ENCODE measurements at regions not wholly inside any gene's neighbourhood (a gene's known extent, or its start where the extent isn't known, plus 50 kb on each side); places are given as distances from the start of the nearest gene placed in this dataset.

DNA sequence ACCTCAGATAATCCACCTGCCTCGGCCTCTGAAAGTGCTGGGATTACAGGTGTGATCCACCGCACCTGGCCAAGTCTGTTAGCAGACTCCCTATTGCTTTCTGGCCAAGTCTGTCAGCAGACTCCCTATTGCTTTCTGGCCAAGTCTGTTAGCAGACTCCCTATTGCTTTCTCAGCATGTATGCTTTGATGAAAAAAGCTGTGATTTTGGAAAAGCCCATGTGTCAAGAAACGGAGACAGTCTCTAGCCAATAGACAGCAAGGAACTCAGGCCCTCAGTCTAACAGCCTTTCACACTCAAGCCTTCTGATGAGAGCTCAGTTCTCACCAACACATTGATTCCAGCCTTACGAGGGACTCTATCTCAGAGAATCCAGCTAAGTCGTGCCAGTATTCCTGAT lies 158.8 kb upstream of the KRR1 start:
- no peak for TF ChIP-seq GATA3 (IDR thresholded peaks at IDR 0.05; ENCODE audit: low read depth, low read length)
- TF ChIP-seq GATA2 (IDR thresholded peaks at IDR 0.05; ENCODE audit: low read depth, low read length): no peak

DNA sequence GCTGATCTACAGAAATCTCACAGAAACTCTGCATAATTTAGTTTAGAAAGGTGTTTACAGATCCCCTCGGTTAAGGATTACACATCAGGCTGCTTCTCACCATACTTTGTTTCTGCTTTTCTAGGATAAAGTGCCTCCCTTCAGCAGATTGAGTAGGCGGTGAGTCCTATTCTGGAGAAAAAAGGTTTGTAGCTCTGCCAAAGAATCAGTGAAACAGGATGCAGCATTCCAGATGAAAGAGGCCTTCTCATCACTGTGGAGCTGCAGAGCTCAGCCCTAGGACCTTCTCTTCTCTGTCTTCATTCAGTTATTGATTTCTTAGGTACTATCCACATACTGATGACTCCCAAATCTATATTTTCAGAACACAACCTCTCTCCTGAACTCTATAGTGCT lies 155.5 kb upstream of the KRR1 start:
- TF ChIP-seq GATA3 (IDR thresholded peaks at IDR 0.05; ENCODE audit: low read depth, low read length) (no peak), GATA2 (IDR thresholded peaks at IDR 0.05; ENCODE audit: low read depth, low read length) (no peak)

DNA sequence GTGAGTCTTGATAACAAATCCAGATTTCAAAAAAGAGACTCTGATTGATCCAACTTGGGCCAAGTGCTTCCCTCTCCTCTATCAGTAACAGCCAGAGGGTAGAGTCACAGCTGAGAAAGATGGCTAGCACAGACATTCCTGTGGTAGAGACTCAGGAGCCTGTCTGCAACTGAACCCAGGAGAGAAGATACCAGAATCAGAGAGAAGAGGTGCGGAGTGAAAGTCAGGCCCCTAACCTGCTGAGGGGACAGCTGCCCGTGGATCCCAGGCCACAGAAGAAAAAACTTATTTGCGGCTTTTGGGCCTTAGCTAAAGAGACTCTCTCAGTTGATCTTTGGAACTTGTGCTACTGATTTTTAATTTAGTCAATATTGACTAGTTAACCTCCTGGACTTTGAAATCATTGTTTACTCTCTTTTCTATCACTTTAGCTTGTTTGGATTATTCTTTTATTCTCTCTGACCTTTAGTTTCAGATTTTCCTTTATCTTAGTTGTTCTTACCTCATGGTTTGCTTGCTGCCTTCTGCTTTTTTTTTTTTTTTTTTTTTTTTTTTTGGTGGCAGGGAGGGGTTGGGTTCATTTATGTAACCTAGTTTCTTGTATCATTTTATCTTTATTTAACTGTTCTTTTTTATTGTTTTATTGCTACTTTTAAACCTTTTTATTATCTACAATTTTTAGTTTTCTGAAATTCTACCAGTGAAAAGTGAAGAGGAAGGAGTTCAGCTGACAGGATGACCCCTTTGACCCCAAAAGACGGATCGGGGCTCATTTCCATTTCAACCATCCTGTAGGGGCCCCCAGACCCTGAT lies 154.9 kb upstream of the KRR1 start:
- no peak for TF ChIP-seq GATA2 (IDR thresholded peaks at IDR 0.05; ENCODE audit: low read depth, low read length)
- no peak for TF ChIP-seq GATA3 (IDR thresholded peaks at IDR 0.05; ENCODE audit: low read depth, low read length)

DNA sequence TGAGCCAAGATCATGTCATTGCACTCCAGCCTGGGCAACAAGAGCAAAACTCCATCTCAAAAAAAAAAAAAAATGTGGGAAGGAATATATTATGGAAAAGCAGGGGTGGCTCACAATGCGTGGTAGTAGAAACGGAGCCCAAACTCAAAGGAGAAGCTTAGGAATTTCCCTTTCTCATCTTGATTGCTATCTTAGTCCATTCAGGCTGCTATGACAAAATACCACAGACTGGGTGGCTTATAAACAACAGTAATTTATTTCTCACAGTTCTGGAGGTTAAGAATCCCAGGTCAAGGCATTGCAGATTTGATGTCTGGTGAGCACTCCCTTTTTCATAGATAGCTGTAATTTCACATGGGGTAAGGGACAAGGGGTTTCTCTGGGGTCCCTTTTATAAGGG lies 153.8 kb upstream of the KRR1 start:
- TF ChIP-seq GATA3 (IDR thresholded peaks at IDR 0.05; ENCODE audit: low read depth, low read length) (no peak), GATA2 (IDR thresholded peaks at IDR 0.05; ENCODE audit: low read depth, low read length) (no peak)

DNA sequence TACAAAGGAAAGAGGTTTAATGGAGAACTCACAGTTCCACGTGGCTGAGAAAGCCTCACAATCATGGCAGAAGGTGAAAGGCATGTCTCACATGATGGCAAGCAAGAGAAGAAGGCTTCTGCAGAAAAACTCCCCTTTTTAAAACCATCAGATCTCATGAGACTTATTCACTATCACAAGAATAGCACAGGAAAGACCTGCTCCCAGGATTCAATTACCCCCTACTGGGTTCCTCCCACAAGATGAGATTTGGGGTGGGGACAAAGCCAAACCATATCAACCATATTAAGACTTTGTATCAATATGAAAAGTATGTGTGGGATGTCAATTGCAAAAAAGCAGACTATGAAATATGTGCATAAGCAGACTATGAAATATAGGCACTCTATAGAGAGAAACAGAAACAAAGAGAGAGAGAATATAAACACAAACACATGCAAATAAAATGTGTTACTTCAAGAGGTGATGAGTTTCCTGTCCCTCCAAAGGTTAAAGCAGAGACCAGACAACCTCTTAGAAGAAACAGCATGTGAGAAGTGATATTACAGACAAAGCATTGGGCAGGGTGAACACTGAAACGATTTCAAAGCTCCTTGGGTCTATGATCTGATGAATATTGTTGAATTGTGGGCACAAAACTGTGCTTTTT lies 151.2 kb upstream of the KRR1 start:
- TF ChIP-seq GATA3 (IDR thresholded peaks at IDR 0.05; ENCODE audit: low read depth, low read length) (no peak), GATA2 (IDR thresholded peaks at IDR 0.05; ENCODE audit: low read depth, low read length) (no peak)

DNA sequence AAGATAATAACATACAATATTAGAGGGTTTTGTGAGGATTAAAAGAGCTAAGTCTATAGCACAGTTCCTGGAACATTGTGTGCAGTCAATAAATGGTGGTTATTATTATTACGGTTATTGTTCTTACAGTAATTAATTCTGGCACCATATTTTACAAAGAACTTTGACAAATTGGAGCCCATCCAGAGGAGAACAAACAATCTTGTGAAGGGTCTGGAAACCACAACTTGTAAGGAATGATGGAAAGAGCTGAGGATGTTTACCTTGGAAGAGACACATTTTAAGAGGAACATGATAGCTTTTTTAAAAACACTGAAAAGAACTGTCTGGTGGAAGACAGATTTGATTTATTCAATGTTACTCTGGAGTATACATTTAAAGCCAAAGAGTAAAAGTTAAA lies 150.5 kb upstream of the KRR1 start:
- no peak for TF ChIP-seq GATA3 (IDR thresholded peaks at IDR 0.05; ENCODE audit: low read depth, low read length)

DNA sequence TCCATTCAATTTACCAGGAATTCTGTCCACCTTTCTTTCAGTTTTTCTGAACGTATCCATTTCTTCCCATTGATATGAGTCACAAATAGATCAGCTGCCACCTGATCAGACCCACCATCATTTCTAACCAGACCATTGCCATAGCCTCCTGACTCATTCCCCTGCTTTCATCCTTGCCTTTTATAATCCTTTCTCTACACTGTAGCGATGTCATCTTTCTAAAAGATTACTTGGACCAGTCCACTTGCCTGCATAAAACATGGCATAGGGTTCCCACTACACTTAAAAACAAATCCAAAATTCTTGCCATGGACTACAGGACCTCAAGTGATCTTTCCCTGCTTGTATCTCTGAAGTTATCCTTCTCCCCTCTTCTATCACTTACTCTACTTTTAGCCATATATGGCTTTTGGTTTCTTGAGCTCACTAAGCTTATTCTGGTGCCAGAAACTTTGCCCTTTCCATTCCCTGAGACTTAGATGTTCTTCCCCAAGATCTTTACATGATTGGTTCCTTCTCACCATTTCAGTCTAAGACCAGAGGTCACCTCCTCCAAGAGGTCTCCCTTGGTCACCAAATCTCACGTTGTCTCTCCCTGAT lies 149.5 kb upstream of the KRR1 start:
- TF ChIP-seq GATA2 (IDR thresholded peaks at IDR 0.05; ENCODE audit: low read depth, low read length): no peak
- no peak for TF ChIP-seq GATA3 (IDR thresholded peaks at IDR 0.05; ENCODE audit: low read depth, low read length)

DNA sequence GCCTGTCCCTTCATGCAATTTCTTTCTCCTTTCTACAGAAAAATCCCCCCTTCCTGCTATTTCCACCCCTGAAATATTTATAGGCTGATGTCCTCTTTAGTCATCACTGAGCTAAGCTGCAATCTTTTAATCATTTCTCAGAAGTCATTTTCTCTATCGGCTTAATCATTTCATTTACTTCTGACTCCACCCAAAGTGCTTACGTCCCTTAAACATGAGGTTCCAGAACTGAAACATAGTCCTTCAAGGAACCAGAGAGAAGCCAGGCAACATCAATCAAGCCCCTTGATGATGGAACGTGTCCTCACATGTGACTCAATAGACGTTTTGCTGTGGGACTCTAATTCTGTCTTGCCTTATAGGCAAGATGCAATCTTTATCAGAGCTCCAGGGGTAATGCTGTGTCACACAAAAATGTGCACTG lies 148.7 kb upstream of the KRR1 start:
- no peak for TF ChIP-seq GATA2 (IDR thresholded peaks at IDR 0.05; ENCODE audit: low read depth, low read length)
- no peak for TF ChIP-seq GATA3 (IDR thresholded peaks at IDR 0.05; ENCODE audit: low read depth, low read length)

DNA sequence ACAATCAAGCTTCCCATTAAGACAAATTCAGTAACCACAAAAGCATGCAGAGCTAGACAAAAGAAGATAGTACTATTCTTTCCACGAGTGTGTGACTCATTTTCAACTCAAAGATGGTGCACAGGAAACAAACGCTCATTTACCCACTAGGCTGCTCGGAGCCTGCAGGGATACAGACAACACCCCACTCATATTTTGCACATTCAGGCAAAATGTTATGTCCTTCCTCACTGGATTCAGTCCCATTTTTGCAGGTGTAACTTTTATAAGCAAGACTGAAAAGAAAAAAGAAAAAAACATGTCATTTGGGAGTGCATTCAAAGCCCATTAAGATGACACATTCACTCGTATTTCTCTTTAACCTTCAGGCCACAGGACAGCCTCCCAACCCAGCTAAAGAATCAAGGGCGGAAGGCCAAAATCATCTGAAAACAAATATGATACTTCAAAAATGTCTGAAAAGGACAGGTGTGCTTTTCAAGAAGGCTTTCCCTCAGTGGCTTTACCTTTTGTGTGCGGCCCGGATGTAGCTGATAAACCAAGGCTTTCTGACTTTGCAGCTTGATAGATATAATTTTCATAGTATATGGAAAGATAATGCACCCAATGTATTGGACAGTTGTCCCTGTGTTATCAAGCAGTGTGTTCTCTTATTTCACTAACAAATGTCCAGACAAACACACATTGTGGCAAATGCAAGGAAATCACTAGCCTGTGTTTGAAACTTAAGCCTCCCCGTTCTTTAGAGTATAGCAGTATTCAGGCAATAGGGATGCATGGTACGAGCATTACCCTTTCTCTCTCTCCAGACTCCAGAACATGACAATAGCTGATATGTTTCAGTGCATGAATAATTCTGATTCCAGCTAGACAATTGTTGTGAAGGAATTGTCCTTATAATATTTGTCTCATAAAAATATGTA lies 147.8 kb upstream of the KRR1 start:
- TF ChIP-seq GATA3 (IDR thresholded peaks at IDR 0.05; ENCODE audit: low read depth, low read length): no peak
- TF ChIP-seq GATA2 (IDR thresholded peaks at IDR 0.05; ENCODE audit: low read depth, low read length): no peak

DNA sequence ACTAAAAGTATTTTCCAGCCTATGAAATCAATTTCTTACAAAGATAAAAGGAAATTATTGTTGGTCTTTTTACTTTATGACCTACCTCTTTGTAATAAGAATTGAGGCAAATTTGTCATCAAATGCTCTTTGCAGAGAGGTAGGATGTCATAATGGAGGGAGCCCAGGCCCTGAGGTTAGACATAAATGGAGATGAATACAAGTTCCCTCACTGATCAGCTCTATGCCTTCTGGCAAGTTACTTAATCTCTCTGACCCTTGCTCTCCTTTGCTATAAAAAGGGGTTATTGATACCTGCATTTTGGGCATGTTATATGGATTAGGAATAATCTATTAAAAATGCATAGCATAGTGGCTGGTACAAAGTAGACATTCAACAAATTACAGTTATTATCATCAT lies 146.9 kb upstream of the KRR1 start:
- no peak for TF ChIP-seq GATA3 (IDR thresholded peaks at IDR 0.05; ENCODE audit: low read depth, low read length)
- no peak for TF ChIP-seq GATA2 (IDR thresholded peaks at IDR 0.05; ENCODE audit: low read depth, low read length)

DNA sequence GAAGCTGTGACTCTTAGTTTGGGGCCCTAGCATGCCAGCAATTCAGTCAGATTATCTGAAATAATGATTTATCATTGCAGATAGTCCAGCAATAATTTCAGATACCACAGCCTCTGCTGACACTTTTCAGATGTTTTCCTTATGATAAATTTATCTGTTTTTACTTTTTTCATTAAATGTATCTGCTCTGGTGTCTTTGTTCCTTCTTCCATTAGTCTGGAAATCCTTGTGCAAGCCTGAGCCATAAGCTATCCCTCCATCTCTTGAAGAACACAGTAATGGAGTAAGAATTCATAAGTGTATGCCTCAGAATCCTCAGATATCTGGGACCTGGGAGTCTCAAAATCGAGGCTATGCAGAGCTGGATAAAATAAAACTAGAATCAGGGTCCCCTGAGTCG lies 146.4 kb upstream of the KRR1 start:
- TF ChIP-seq GATA2 (IDR thresholded peaks at IDR 0.05; ENCODE audit: low read depth, low read length) (no peak), GATA3 (IDR thresholded peaks at IDR 0.05; ENCODE audit: low read depth, low read length) (no peak)

DNA sequence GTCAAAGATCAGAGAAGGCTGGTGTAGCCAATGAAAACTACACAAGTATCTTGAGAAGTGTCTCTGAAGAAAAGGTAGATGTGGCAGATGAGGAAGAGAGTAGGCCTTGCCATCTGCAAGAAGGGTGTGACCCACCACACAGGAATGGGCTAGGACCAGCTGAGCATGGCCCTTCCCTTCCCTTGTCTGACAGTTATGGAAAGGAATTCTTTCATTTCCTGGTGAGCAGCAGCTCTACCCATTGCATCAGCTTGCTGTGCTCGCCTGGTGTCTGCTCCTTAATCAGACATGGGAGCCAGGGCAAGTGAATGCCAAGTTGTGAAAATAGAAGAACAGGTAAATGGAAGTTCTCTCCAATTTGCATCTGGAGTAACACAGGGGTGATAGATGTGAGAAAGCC lies 145.2 kb upstream of the KRR1 start:
- TF ChIP-seq GATA3 (IDR thresholded peaks at IDR 0.05; ENCODE audit: low read depth, low read length): no peak
- TF ChIP-seq GATA2 (IDR thresholded peaks at IDR 0.05; ENCODE audit: low read depth, low read length): no peak

DNA sequence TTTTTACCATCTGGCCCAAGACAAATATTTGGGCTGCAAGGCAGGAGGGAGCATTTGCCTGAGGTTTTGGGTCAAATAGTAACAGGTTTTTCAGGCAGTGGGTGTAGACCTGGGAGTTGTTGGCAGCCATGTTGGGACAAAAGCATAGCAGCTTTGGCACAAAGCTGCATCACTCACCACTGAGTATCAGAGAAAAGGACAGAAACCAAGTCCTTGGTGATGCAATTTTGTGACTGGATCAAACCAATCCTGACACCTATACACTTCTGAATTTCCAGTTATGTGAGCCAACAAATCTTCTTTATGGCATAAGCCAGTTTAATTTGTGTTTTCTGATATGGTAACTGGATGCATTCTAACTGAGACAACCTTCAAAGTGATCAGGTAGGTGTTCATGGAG lies 144.8 kb upstream of the KRR1 start:
- TF ChIP-seq GATA3 (IDR thresholded peaks at IDR 0.05; ENCODE audit: low read depth, low read length): no peak
- no peak for TF ChIP-seq GATA2 (IDR thresholded peaks at IDR 0.05; ENCODE audit: low read depth, low read length)

DNA sequence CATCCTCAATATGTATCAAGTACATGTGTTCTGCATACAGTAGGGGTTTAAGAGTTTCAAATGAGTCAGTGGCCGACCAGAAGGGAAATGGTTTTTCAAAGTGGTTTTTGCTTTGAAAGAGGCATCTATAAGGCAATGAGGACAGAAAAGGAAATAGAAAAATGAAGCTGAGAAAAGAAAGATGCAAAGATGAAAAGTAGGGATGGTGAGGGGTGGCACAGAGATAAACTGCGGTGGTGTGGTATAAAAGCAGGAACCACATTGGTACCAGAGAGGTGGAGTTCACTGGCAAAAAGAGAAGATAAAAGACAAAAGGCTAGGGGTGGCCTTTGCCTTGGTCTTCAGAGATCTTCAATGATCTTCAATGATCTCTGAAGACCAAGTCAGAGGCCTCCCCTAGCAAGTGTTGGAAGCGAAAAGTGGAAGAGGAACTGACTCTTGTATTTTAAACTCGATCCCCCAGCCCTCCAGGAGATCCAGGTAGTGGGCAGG lies 144.0 kb upstream of the KRR1 start:
- TF ChIP-seq GATA2 (IDR thresholded peaks at IDR 0.05; ENCODE audit: low read depth, low read length) (no peak), GATA3 (IDR thresholded peaks at IDR 0.05; ENCODE audit: low read depth, low read length) (no peak)

Data from SH-SY5Y (cell line).